HEK293 (cell line): ENCODE measurements at regions not wholly inside any gene's neighbourhood (a gene's known extent, or its start where the extent isn't known, plus 50 kb on each side); places are given as distances from the start of the nearest gene placed in this dataset.

Experiments
- CTCF ChIP-seq: fragments of 450-650 bp; formaldehyde crosslinking; IDR thresholded peaks from 2 replicates; pipeline ENCODE4 v1.5.1; 2016; ENCODE audit warnings: missing biosample characterization, missing genetic modification characterization
- IKZF3 ChIP-seq: fragments of 450-650 bp; IDR thresholded peaks from 2 replicates; pipeline ENCODE4 v1.5.0; 2018; ENCODE audit warnings: missing biosample characterization, mild to moderate bottlenecking, missing genetic modification characterization, moderate library complexity
- PRDM10 ChIP-seq: fragments of 450-650 bp; formaldehyde crosslinking; IDR thresholded peaks from 2 replicates; pipeline ENCODE4 v1.5.1; 2016; ENCODE audit warnings: missing biosample characterization, missing genetic modification characterization
- SP2 ChIP-seq: fragments of 450-650 bp; formaldehyde crosslinking; IDR thresholded peaks from 2 replicates; pipeline ENCODE4 v1.5.1; 2016; ENCODE audit warnings: missing biosample characterization, missing genetic modification characterization
- ZBTB11 ChIP-seq: fragments of 450-650 bp; formaldehyde crosslinking; conservative IDR thresholded peaks from 2 replicates; pipeline ENCODE4 v1.5.1; 2016; ENCODE audit warnings: low read depth, missing biosample characterization, missing genetic modification characterization
- ZNF10 ChIP-seq: fragments of 450-650 bp; formaldehyde crosslinking; IDR thresholded peaks from 2 replicates; pipeline ENCODE4 v1.5.1; 2017; ENCODE audit warnings: missing biosample characterization, missing genetic modification characterization
- ZNF174 ChIP-seq: fragments of 450-650 bp; formaldehyde crosslinking; IDR thresholded peaks from 2 replicates; pipeline ENCODE4 v1.5.0; 2017; ENCODE audit warnings: missing biosample characterization, mild to moderate bottlenecking, missing genetic modification characterization
- ZNF202 ChIP-seq: fragments of 450-650 bp; formaldehyde crosslinking; IDR thresholded peaks from 2 replicates; pipeline ENCODE4 v1.5.1; 2016; ENCODE audit warnings: missing biosample characterization, missing genetic modification characterization, borderline replicate concordance

- TF ChIP-seq PRDM10 (no peak), CTCF (tag by site-specific recombination) (no peak), IKZF3 (tag by site-specific recombination) (no peak), ZNF202 (no peak), ZNF174 (tag by site-specific recombination) (no peak), ZNF10 (tag by site-specific recombination) (no peak), SP2 (tag by site-specific recombination) (no peak), ZBTB11 (no peak)
These were observed 364.2 kb upstream of the PLSCR5 start for GRCh38 chr3:146969356-146969755.
